HepG2 (cell line): ENCODE measurements at regions not wholly inside any gene's neighbourhood (a gene's known extent, or its start where the extent isn't known, plus 50 kb on each side); places are given as distances from the start of the nearest gene placed in this dataset.

Source experiments
- ATAC-seq: fragments of 200-7000 bp; cut with Tn5 transposase; 3 replicates; pipeline ENCODE4 v1.9.1; 2020; ENCODE audit warnings: mild to moderate bottlenecking, moderate library complexity
- BruUV-seq: library from RNA; stranded (reverse); fragments of 400-500 nt; replicated peaks from 2 replicates; lab custom pipeline; 2021; lab: Mats Ljungman, UMichigan
- CTCF ChIA-PET: fragments of 300-600 bp; formaldehyde crosslinking; extraction: SDS; loops from one replicate; lab custom pipeline; 2021; ENCODE audit warnings: low total read pairs, inconsistent platforms, low intra/inter-chr PET ratio; lab: Yijun Ruan, JAX
- POLR2A ChIA-PET: fragments of 350-600 bp; sonication (Branson Sonifier 250); formaldehyde crosslinking; loops from one replicate; lab custom pipeline; 2020; ENCODE audit warnings: antibody characterized with exemption, inconsistent platforms; lab: Yijun Ruan, JAX
- DNase-seq: peaks from one replicate; pipeline ENCODE4 v3.0.0-alpha.2; 2015; ENCODE audit warnings: low spot score
- FAIRE-seq: peaks from 3 replicates; lab custom pipeline; 2011; peaks lifted over from hg19 to GRCh38; lab: Jason Lieb, UNC
- H2AFZ ChIP-seq: one replicate; pipeline ENCODE4 v1.6.1; 2011; ENCODE audit warnings: low read length, inconsistent platforms
- H3K27ac ChIP-seq: fragments of 300-600 bp; 3 replicates; pipeline ENCODE4 v1.8.0; 2011; ENCODE audit warnings: mixed run types, mild to moderate bottlenecking, mixed read lengths, low read length, inconsistent platforms; ENCODE audit not compliant: insufficient read depth; ENCODE audit errors: extremely low read length
- H3K27me3 ChIP-seq, 2 experiments: fragments of 200-600 bp in 1 of 2; 2 replicates in 1 of 2; 3 replicates in 1 of 2; pipeline versions ENCODE4 v1.6.0 to v1.8.0; 2011; ENCODE audit warnings: low read length in 2 of 2, mild to moderate bottlenecking in 2 of 2, moderate library complexity in 2 of 2, inconsistent platforms in 1 of 2; ENCODE audit not compliant: insufficient read depth in 2 of 2, control insufficient read depth in 1 of 2
- H3K36me3 ChIP-seq, 2 experiments: fragments of 200-600 bp in 1 of 2; replicated peaks in 1 of 2; 2 replicates in 1 of 2; 3 replicates in 1 of 2; pipeline versions ENCODE4 v1.5.1 to v1.8.0; 2011; ENCODE audit warnings: low read length in 2 of 2, inconsistent platforms in 1 of 2; ENCODE audit not compliant: insufficient read depth in 2 of 2, control insufficient read depth in 1 of 2
- H3K4me1 ChIP-seq: 2 replicates; pipeline ENCODE4 v1.5.1; 2012; ENCODE audit warnings: low read length, inconsistent platforms; ENCODE audit not compliant: insufficient read depth
- H3K4me2 ChIP-seq: 2 replicates; pipeline ENCODE4 v1.6.0; 2011; ENCODE audit warnings: low read depth, low read length, inconsistent platforms
- H3K4me3 ChIP-seq, 3 experiments: fragments of 200-600 bp in 1 of 3; sonication (generic), shearing (Covaris generic) in 1 of 3; replicated peaks in 1 of 3; 2 replicates each; pipeline ENCODE4 v1.5.1; 2011 to 2016; ENCODE audit warnings: low read length in 3 of 3, inconsistent platforms in 2 of 3, low read depth in 2 of 3, mild to moderate bottlenecking in 2 of 3, control low read depth in 1 of 3, mixed read lengths in 1 of 3; ENCODE audit not compliant: insufficient read depth in 1 of 3
- H3K79me2 ChIP-seq: one replicate; pipeline ENCODE4 v1.6.1; 2011; ENCODE audit warnings: low read length, inconsistent platforms; ENCODE audit not compliant: insufficient read depth
- H3K9ac ChIP-seq: 2 replicates; pipeline ENCODE4 v1.6.0; 2011; ENCODE audit warnings: mild to moderate bottlenecking, low read depth, low read length, inconsistent platforms; ENCODE audit not compliant: insufficient read depth
- H3K9me3 ChIP-seq: 2 replicates; pipeline ENCODE4 v1.5.1; 2012; ENCODE audit warnings: mild to moderate bottlenecking, low read length
- H4K20me1 ChIP-seq: 2 replicates; pipeline ENCODE4 v1.6.0; 2011; ENCODE audit warnings: inconsistent platforms, mild to moderate bottlenecking, low read length, moderate library complexity; ENCODE audit not compliant: insufficient read depth
- CC2D1A ChIP-seq: sonication (generic); formaldehyde crosslinking; IDR thresholded peaks from 2 replicates; pipeline ENCODE4 v1.8.1; 2023; ENCODE audit warnings: mild to moderate bottlenecking, missing genetic modification reagents
- CENPBD1 ChIP-seq: sonication (generic); formaldehyde crosslinking; IDR thresholded peaks from 2 replicates; pipeline ENCODE4 v1.8.0; 2022; ENCODE audit warnings: missing genetic modification reagents, low read depth, mild to moderate bottlenecking, borderline replicate concordance
- CENPX ChIP-seq: sonication (generic); formaldehyde crosslinking; IDR thresholded peaks from 2 replicates; pipeline ENCODE4 v1.9.0; 2021; ENCODE audit warnings: mild to moderate bottlenecking, missing genetic modification reagents, moderate library complexity
- DMAP1 ChIP-seq: IDR thresholded peaks from 2 replicates; pipeline ENCODE4 v1.6.1; 2016
- ETS1 ChIP-seq: sonication (generic); formaldehyde crosslinking; IDR thresholded peaks from 2 replicates; pipeline ENCODE4 v1.4.0; 2020; ENCODE audit warnings: missing genetic modification reagents
- FOXJ3 ChIP-seq: sonication (generic); formaldehyde crosslinking; IDR thresholded peaks from 2 replicates; pipeline ENCODE4 v1.4.0; 2020; ENCODE audit warnings: missing genetic modification reagents, mild to moderate bottlenecking, borderline replicate concordance
- NFATC3 ChIP-seq: sonication (generic); formaldehyde crosslinking; IDR thresholded peaks from 2 replicates; pipeline ENCODE4 v1.5.1; 2020; ENCODE audit warnings: mild to moderate bottlenecking, missing genetic modification reagents
- RAD51 ChIP-seq: fragments of 450-650 bp; IDR thresholded peaks from 2 replicates; pipeline ENCODE4 v1.6.1; 2016; ENCODE audit warnings: borderline replicate concordance
- SALL2 ChIP-seq: sonication (generic); formaldehyde crosslinking; IDR thresholded peaks from 2 replicates; pipeline ENCODE4 v1.8.1; 2023; ENCODE audit warnings: mild to moderate bottlenecking, missing genetic modification reagents, inconsistent platforms
- SIX4 ChIP-seq: sonication (generic); formaldehyde crosslinking; IDR thresholded peaks from 2 replicates; pipeline ENCODE4 v1.4.0; 2020; ENCODE audit warnings: missing genetic modification reagents
- SRF ChIP-seq: IDR thresholded peaks from 2 replicates; pipeline ENCODE4 v1.6.1; 2011; ENCODE audit warnings: mild to moderate bottlenecking, low read depth, low read length, moderate library complexity
- ZNF3 ChIP-seq: IDR thresholded peaks from 2 replicates; pipeline ENCODE4 v1.7.0; 2017; ENCODE audit warnings: inconsistent platforms
- ZNF557 ChIP-seq: sonication (generic); formaldehyde crosslinking; IDR thresholded peaks from 2 replicates; pipeline ENCODE4 v1.4.0; 2020; ENCODE audit warnings: missing genetic modification reagents
- ZNF660 ChIP-seq: sonication (generic); formaldehyde crosslinking; IDR thresholded peaks from 2 replicates; pipeline ENCODE4 v1.5.1; 2020; ENCODE audit warnings: mild to moderate bottlenecking, low read depth, missing genetic modification reagents, borderline replicate concordance
- WGBS: methylation state at CpG from one replicate; pipeline ENCODE4 v1.1.6; 2017; ENCODE audit warnings: low lambda C conversion rate; 5-methylcytosine and 5-hydroxymethylcytosine counted together
- in situ Hi-C: cut with HindIII; loops from 2 replicates; pipeline ENCODE4 v1.10.0; 2017; ENCODE audit warnings: low pct_unique_long_range_greater_than_20kb; ENCODE audit not compliant: extremely low pct_ligation_motif_present
- intact Hi-C: fragments of 100-400 bp; cut with micrococcal nuclease; formaldehyde crosslinking; loops from one replicate; pipeline ENCODE4 v1.10.0; 2022; ENCODE audit not compliant: unreplicated experiment
- TF ChIP-seq, protein P1 (sequence below): sonication (generic); formaldehyde crosslinking; conservative IDR thresholded peaks from 2 replicates; pipeline ENCODE4 v1.8.1; 2023; ENCODE audit warnings: missing genetic modification reagents

- intact Hi-C loops: no loop called here
- CTCF ChIA-PET: no interaction called here
These were observed 734.9 kb downstream of the DTWD2 start for GRCh38 chr5:118253225-118254061.

More at GRCh38 chr5:118253225-118254061, 734.9 kb downstream of the DTWD2 start:
- ATAC-seq: no peak
- H3K4me2 ChIP-seq: no peak overlapping the region
- H3K36me3 ChIP-seq: no peaks in the 10 kb centered on the region
- no peaks in the 10 kb centered on the region for H3K4me1 ChIP-seq
- H3K27ac ChIP-seq: no peak overlapping the region
- H2AFZ ChIP-seq: no peak overlapping the region
- no peak overlapping the region for H3K9ac ChIP-seq
- H3K27me3 ChIP-seq: no peaks in the 10 kb centered on the region
- H3K9me3 ChIP-seq: peaks cover 17% of the 10 kb centered on the region
- in situ Hi-C loops: no loop called here
- DNase-seq: no peak
- WGBS: 32% methylated on average over 2 of the region's 2 CpGs
- no peak for FAIRE-seq
- no peaks in the 10 kb centered on the region for H4K20me1 ChIP-seq
- BruUV-seq: no TSS peak
- H3K79me2 ChIP-seq: no peaks in the 10 kb centered on the region
- TF ChIP-seq FOXJ3 (CRISPR knock-in tag) (no peak), SALL2 (CRISPR knock-in tag) (no peak), ZNF3 (CRISPR knock-in tag) (no peak), CENPBD1 (CRISPR knock-in tag) (no peak), ZNF660 (CRISPR knock-in tag) (no peak), SIX4 (CRISPR knock-in tag) (no peak), RAD51 (no peak), NFATC3 (CRISPR knock-in tag) (no peak), SRF (no peak), ZNF557 (CRISPR knock-in tag) (no peak), CENPX (CRISPR knock-in tag) (no peak), ETS1 (no peak), CC2D1A (CRISPR knock-in tag) (no peak), DMAP1 (CRISPR knock-in tag) (no peak)
- TF ChIP-seq, protein P1, sequence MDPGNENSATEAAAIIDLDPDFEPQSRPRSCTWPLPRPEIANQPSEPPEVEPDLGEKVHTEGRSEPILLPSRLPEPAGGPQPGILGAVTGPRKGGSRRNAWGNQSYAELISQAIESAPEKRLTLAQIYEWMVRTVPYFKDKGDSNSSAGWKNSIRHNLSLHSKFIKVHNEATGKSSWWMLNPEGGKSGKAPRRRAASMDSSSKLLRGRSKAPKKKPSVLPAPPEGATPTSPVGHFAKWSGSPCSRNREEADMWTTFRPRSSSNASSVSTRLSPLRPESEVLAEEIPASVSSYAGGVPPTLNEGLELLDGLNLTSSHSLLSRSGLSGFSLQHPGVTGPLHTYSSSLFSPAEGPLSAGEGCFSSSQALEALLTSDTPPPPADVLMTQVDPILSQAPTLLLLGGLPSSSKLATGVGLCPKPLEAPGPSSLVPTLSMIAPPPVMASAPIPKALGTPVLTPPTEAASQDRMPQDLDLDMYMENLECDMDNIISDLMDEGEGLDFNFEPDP (CRISPR knock-in tag): no peak
- no peak overlapping the region for H3K4me3 ChIP-seq
- POLR2A ChIA-PET: no interaction called here
